Endodermal cell (in vitro differentiated cells): ENCODE measurements at regions not wholly inside any gene's neighbourhood (a gene's known extent, or its start where the extent isn't known, plus 50 kb on each side); places are given as distances from the start of the nearest gene placed in this dataset.

Experiments used
- DNase-seq: peaks from one replicate; pipeline ENCODE4 v3.0.0-alpha.2; 2017
- H3K27ac ChIP-seq: 2 replicates; pipeline ENCODE4 v1.5.1; 2013; ENCODE audit warnings: mild to moderate bottlenecking, low read depth, low read length, moderate library complexity
- H3K27me3 ChIP-seq: 2 replicates; pipeline ENCODE4 v1.6.1; 2013; ENCODE audit warnings: mild to moderate bottlenecking, low read length, moderate library complexity; ENCODE audit not compliant: insufficient read depth, control insufficient read depth, poor library complexity, severe bottlenecking
- H3K36me3 ChIP-seq: 2 replicates; pipeline ENCODE4 v1.7.0; 2013; ENCODE audit warnings: mild to moderate bottlenecking, low read length, moderate library complexity; ENCODE audit not compliant: control insufficient read depth, insufficient read depth
- H3K4me1 ChIP-seq: one replicate; pipeline ENCODE4 v1.7.0; 2013; ENCODE audit warnings: low read length; ENCODE audit not compliant: control insufficient read depth, insufficient read depth
- H3K4me3 ChIP-seq: 2 replicates; pipeline ENCODE4 v1.5.1; 2013; ENCODE audit warnings: mild to moderate bottlenecking, low read length, moderate library complexity
- H3K9ac ChIP-seq: 2 replicates; pipeline ENCODE4 v1.6.1; 2013; ENCODE audit warnings: mild to moderate bottlenecking, low read length, moderate library complexity; ENCODE audit not compliant: poor library complexity, severe bottlenecking; ENCODE audit errors: extremely low read depth
- H3K9me3 ChIP-seq: 2 replicates; pipeline ENCODE4 v1.6.1; 2013; ENCODE audit warnings: mild to moderate bottlenecking, low read length, moderate library complexity; ENCODE audit not compliant: control insufficient read depth
- H3K27ac Mint-ChIP-seq: 2 replicates; pipeline ENCODE4 v1.8.0; 2020; ENCODE audit warnings: mixed read lengths
- H3K27me3 Mint-ChIP-seq: 2 replicates; pipeline ENCODE4 v1.8.0; 2021; ENCODE audit warnings: mild to moderate bottlenecking, mixed read lengths; ENCODE audit not compliant: insufficient read depth
- H3K36me3 Mint-ChIP-seq: 2 replicates; pipeline ENCODE4 v1.8.0; 2020; ENCODE audit warnings: low read depth, mixed read lengths
- H3K4me1 Mint-ChIP-seq: 2 replicates; pipeline ENCODE4 v1.8.0; 2020; ENCODE audit warnings: mixed read lengths
- H3K4me3 Mint-ChIP-seq: 2 replicates; pipeline ENCODE4 v1.8.0; 2020; ENCODE audit warnings: mild to moderate bottlenecking, moderate library complexity, mixed read lengths
- H3K9me3 Mint-ChIP-seq: 2 replicates; pipeline ENCODE4 v1.8.0; 2020; ENCODE audit warnings: mild to moderate bottlenecking, mixed read lengths
- WGBS, 2 experiments: methylation state at CpG; one replicate each; pipeline versions ENCODE4 v1.1.5 to v1.1.7; 2013; ENCODE audit warnings: missing lambda C conversion rate in 2 of 2, mixed read lengths in 1 of 2; ENCODE audit not compliant: insufficient coverage in 1 of 2, insufficient read length in 1 of 2; 5-methylcytosine and 5-hydroxymethylcytosine counted together
- TF ChIP-seq, protein P1 (sequence below): fragments of 200-600 bp; sonication (generic); conservative IDR thresholded peaks from 2 replicates; pipeline ENCODE4 v1.5.0; 2021; ENCODE audit warnings: antibody characterized with exemption, mild to moderate bottlenecking

DNA sequence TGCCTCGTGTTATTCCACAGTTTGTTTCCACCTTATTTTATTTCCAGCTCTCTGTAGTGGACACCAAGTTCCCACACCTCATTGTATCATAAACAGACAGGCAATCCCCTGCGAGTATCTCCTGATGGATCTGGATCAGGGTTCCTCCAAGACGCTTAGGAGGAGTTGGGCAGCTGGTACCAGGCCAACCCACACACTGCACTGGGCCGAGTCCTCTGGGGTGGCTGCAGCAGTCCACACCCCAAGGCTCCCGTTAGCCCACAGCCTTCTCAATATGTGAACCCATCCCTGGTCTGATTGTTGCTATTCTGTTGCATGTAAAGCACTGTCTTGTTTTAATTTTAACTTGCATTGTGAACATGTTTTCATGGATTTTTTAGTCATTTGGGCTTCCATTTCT is 178.8 kb upstream of the RAB6C start:
- no peaks in the 10 kb centered on the region for H3K9me3 Mint-ChIP-seq
- H3K27ac Mint-ChIP-seq, result no peak overlapping the region
- Histone ChIP-seq H3K9me3 (no peaks in the 10 kb centered on the region), H3K27ac (no peak overlapping the region), H3K36me3 (no peaks in the 10 kb centered on the region), H3K9ac (no peak overlapping the region), H3K4me1 (no peaks in the 10 kb centered on the region), H3K27me3 (no peaks in the 10 kb centered on the region), H3K4me3 (no peak overlapping the region)
- H3K36me3 Mint-ChIP-seq, result no peaks in the 10 kb centered on the region
- H3K4me3 Mint-ChIP-seq, result no peak overlapping the region
- peak; percentile 22 for DNase-seq
- H3K27me3 Mint-ChIP-seq, result peaks cover 2% of the 10 kb centered on the region
- TF ChIP-seq, protein P1, sequence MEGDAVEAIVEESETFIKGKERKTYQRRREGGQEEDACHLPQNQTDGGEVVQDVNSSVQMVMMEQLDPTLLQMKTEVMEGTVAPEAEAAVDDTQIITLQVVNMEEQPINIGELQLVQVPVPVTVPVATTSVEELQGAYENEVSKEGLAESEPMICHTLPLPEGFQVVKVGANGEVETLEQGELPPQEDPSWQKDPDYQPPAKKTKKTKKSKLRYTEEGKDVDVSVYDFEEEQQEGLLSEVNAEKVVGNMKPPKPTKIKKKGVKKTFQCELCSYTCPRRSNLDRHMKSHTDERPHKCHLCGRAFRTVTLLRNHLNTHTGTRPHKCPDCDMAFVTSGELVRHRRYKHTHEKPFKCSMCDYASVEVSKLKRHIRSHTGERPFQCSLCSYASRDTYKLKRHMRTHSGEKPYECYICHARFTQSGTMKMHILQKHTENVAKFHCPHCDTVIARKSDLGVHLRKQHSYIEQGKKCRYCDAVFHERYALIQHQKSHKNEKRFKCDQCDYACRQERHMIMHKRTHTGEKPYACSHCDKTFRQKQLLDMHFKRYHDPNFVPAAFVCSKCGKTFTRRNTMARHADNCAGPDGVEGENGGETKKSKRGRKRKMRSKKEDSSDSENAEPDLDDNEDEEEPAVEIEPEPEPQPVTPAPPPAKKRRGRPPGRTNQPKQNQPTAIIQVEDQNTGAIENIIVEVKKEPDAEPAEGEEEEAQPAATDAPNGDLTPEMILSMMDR, result no peak
- H3K4me1 Mint-ChIP-seq, result peaks cover 17% of the 10 kb centered on the region
- 82 to 88% methylated on average over 3 to 5 of the region's 5 CpGs for WGBS, 2 experiments

DNA sequence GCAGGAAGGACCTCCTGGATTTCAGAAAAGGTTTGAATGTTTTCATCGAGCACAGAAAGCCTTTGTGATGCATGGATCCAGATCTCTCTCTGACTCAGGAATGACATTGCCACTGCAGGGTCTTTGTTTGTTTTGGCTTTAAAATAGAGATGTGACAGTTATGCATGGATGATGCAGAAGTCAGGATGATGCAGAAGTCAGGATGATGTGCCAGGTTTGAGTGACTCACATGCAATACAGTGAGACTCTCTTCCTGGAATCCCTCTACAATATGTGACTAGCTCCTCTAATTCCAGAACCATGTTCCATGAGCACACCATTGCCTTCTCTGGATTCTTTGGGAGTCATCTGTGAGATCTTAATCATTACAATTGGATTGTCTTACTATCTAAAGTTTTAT is 177.9 kb upstream of the RAB6C start:
- H3K4me3 Mint-ChIP-seq, result no peak overlapping the region

DNA sequence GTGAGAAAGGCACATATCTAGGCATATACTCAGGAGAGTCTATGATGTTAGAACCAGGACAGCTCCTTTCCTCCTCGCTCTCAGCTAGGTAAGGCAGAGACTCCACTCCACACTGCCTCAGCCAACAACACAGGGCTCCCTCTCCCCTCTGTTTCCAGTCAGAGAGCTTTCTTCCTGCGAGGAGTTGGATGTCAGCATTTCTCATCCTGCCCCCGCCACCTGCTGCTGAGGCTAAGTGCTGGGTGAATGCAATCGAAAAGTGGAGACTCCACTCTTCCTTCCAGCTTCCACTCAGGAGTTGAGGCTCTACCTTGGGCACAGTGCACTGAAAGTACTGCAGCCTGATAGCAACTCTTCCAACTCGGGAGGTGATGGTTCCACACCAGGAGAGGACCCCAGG is 177.2 kb upstream of the RAB6C start:
- peak; percentile 52 for DNase-seq
- H3K4me1 Mint-ChIP-seq, result peaks cover 30% of the 10 kb centered on the region
- no peaks in the 10 kb centered on the region for H3K9me3 Mint-ChIP-seq
- no peaks in the 10 kb centered on the region for H3K36me3 Mint-ChIP-seq
- H3K36me3 ChIP-seq, result no peaks in the 10 kb centered on the region
- no peak overlapping the region for H3K27ac ChIP-seq
- H3K9me3 ChIP-seq, result no peaks in the 10 kb centered on the region
- TF ChIP-seq, protein P1, result no peak
- H3K4me3 Mint-ChIP-seq, result no peak overlapping the region
- WGBS, 2 experiments, result 70 to 79% methylated on average over 3 to 5 of the region's 5 CpGs
- H3K4me3 ChIP-seq, result no peak overlapping the region
- H3K4me1 ChIP-seq, result no peaks in the 10 kb centered on the region
- no peak overlapping the region for H3K27ac Mint-ChIP-seq
- peaks cover 2% of the 10 kb centered on the region for H3K27me3 Mint-ChIP-seq
- no peaks in the 10 kb centered on the region for H3K27me3 ChIP-seq
- no peak overlapping the region for H3K9ac ChIP-seq

More for the DNA sequence above, 177.9 kb upstream of the RAB6C start:
- Histone ChIP-seq H3K36me3 (no peaks in the 10 kb centered on the region), H3K27me3 (no peaks in the 10 kb centered on the region), H3K27ac (no peak overlapping the region), H3K9ac (no peak overlapping the region), H3K4me1 (no peaks in the 10 kb centered on the region), H3K9me3 (no peaks in the 10 kb centered on the region), H3K4me3 (no peak overlapping the region)
- 31 to 61% methylated on average over 1 of the region's 1 CpG for WGBS, 2 experiments
- H3K4me1 Mint-ChIP-seq, result peaks cover 25% of the 10 kb centered on the region
- H3K36me3 Mint-ChIP-seq, result no peaks in the 10 kb centered on the region
- H3K27ac Mint-ChIP-seq, result no peak overlapping the region
- H3K9me3 Mint-ChIP-seq, result no peaks in the 10 kb centered on the region
- peaks cover 2% of the 10 kb centered on the region for H3K27me3 Mint-ChIP-seq
- TF ChIP-seq, protein P1, result no peak
- DNase-seq, result peak; percentile 33
